ENCODE measurements at regions not wholly inside any gene's neighbourhood (a gene's known extent, or its start where the extent isn't known, plus 50 kb on each side); places are given as distances from the start of the nearest gene placed in this dataset.

- no peak overlapping the region for H3K4me3 ChIP-seq
- CTCF ChIA-PET: no interaction called here
- POLR2A ChIA-PET: no interaction called here
- TF ChIP-seq MYC (IDR thresholded peaks at IDR 0.05; ENCODE audit: borderline replicate concordance, low read length): no peak
- no peak for TF ChIP-seq HOXA7 (CRISPR knock-in tag; IDR thresholded peaks at IDR 0.05)
- no peak for TF ChIP-seq CHD2 (IDR thresholded peaks at IDR 0.05; ENCODE audit: low read length, partially characterized antibody)
- H3K27ac ChIP-seq: no peak overlapping the region
- no peaks in the 10 kb centered on the region for H3K9me3 ChIP-seq
- ATAC-seq (no peak), FAIRE-seq (no peak), DNase-seq (ENCODE audit: low read depth in 1 of 2, low spot score in 1 of 2) (no peak)
- H3K4me2 ChIP-seq: no peak overlapping the region
- WGBS (ENCODE audit: missing lambda C conversion rate): 68% methylated on average over 10 of the region's 10 CpGs
- no peaks in the 10 kb centered on the region for H3K4me1 ChIP-seq
These were observed 120.6 kb upstream of the MYCN start for GRCh38 chr2:15819562-15820256.

- TF ChIP-seq HDAC2 (IDR thresholded peaks at IDR 0.05): no peak
- TF ChIP-seq PHF8 (IDR thresholded peaks at IDR 0.05; ENCODE audit: borderline replicate concordance, low read depth): no peak
- no peak for TF ChIP-seq ZC3H11A (IDR thresholded peaks at IDR 0.05)
- TF ChIP-seq HES2 (IDR thresholded peaks at IDR 0.05): no peak
- TF ChIP-seq KDM5A (IDR thresholded peaks at IDR 0.05): no peak
- no peak for TF ChIP-seq E2F6 (IDR thresholded peaks at IDR 0.05; ENCODE audit: borderline replicate concordance, low read depth)
- no peak for TF ChIP-seq MAZ (IDR thresholded peaks at IDR 0.05; ENCODE audit: borderline replicate concordance, low read depth, low read length)
- no peak for TF ChIP-seq PBX3 (IDR thresholded peaks at IDR 0.05)
- TF ChIP-seq RNF2 (IDR thresholded peaks at IDR 0.05; ENCODE audit: borderline replicate concordance, low read depth): no peak
- no peak for TF ChIP-seq BHLHE40 (IDR thresholded peaks at IDR 0.05; ENCODE audit: low read depth, low read length)
- no peak for TF ChIP-seq POLR2A (IDR thresholded peaks at IDR 0.05; ENCODE audit: low read length)
- TF ChIP-seq FOSB (CRISPR knock-in tag; IDR thresholded peaks at IDR 0.05): no peak
- TF ChIP-seq CEBPB (IDR thresholded peaks at IDR 0.05): no peak
- TF ChIP-seq FOSL2 (IDR thresholded peaks at IDR 0.05): no peak
- no peak for TF ChIP-seq FOSL2 (CRISPR knock-in tag; IDR thresholded peaks at IDR 0.05)
- Histone ChIP-seq H3K9me3 (no peaks in the 10 kb centered on the region), H3K4me3 (no peak overlapping the region), H3K4me1 (no peaks in the 10 kb centered on the region), H3K4me2 (no peak overlapping the region), H3K27ac (no peak overlapping the region)
- CTCF ChIA-PET: no interaction called here
- POLR2A ChIA-PET: no interaction called here
- DNase-seq (ENCODE audit: low read depth in 1 of 2, low spot score in 1 of 2) (no peak), ATAC-seq (no peak), FAIRE-seq (no peak)
- 53% methylated on average over 7 of the region's 7 CpGs for WGBS (ENCODE audit: missing lambda C conversion rate)
These were observed 120.1 kb upstream of the MYCN start for GRCh38 chr2:15820257-15820566.

- Histone ChIP-seq H3K4me2 (no peak overlapping the region), H3K4me1 (no peaks in the 10 kb centered on the region), H3K9me3 (no peaks in the 10 kb centered on the region), H3K27ac (no peak overlapping the region), H3K4me3 (no peak overlapping the region)
- ChIA-PET POLR2A (no interaction called here), CTCF (no interaction called here)
- FAIRE-seq (no peak), ATAC-seq (no peak), DNase-seq (ENCODE audit: low read depth in 1 of 2, low spot score in 1 of 2) (no peak)
- WGBS (ENCODE audit: missing lambda C conversion rate): 54% methylated on average over 2 of the region's 2 CpGs
- no peak for TF ChIP-seq CEBPB (IDR thresholded peaks at IDR 0.05)
- TF ChIP-seq HOXB13 (CRISPR knock-in tag; IDR thresholded peaks at IDR 0.05; ENCODE audit: low read depth): no peak
- TF ChIP-seq CBX2 (IDR thresholded peaks at IDR 0.05; ENCODE audit: borderline replicate concordance, low read depth): no peak
- TF ChIP-seq MYC (IDR thresholded peaks at IDR 0.05; ENCODE audit: borderline replicate concordance, low read length): no peak
- no peak for TF ChIP-seq MAFK (IDR thresholded peaks at IDR 0.05; ENCODE audit: partially characterized antibody)
- no peak for TF ChIP-seq RNF2 (IDR thresholded peaks at IDR 0.05; ENCODE audit: borderline replicate concordance, low read depth)
- TF ChIP-seq JUNB (IDR thresholded peaks at IDR 0.05): no peak
- TF ChIP-seq NR3C1 (IDR thresholded peaks at IDR 0.05): no peak
- TF ChIP-seq EP300 (IDR thresholded peaks at IDR 0.05): no peak
- TF ChIP-seq FOSL2 (IDR thresholded peaks at IDR 0.05): no peak
- no peak for TF ChIP-seq FOSL2 (CRISPR knock-in tag; IDR thresholded peaks at IDR 0.05)
- TF ChIP-seq HEYL (CRISPR knock-in tag; IDR thresholded peaks at IDR 0.05): no peak
- TF ChIP-seq NFE2L2 (conservative IDR thresholded peaks at IDR 0.05; ENCODE audit: low read length): no peak
- no peak for TF ChIP-seq KDM5A (IDR thresholded peaks at IDR 0.05)
- TF ChIP-seq ZSCAN20 (CRISPR knock-in tag; IDR thresholded peaks at IDR 0.05): no peak
These were observed 119.4 kb upstream of the MYCN start for GRCh38 chr2:15820927-15821326.

Data from A549 (cell line).